ENCODE measurements at regions not wholly inside any gene's neighbourhood (a gene's known extent, or its start where the extent isn't known, plus 50 kb on each side); places are given as distances from the start of the nearest gene placed in this dataset.

DNA sequence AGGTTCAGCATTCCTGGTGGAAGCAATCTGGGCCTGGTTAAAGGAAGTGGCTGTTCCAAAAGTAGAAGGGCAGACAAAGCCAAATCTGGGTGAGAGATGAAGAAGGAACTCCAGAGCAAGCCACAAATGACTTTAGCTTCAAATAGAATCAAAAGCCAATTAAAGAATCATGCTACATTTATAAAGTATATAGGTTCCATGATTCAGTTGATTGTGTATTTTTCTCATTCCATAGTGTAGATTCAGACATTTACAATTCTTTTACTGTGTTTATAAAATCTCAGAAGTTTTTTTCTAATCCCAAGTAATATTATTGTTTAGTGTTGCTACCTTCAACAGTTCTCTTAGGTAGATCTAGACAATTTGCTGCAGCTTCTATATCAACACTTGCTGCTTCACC lies 262.0 kb downstream of the PLK2 start (continued):
- TF ChIP-seq, protein P1, sequence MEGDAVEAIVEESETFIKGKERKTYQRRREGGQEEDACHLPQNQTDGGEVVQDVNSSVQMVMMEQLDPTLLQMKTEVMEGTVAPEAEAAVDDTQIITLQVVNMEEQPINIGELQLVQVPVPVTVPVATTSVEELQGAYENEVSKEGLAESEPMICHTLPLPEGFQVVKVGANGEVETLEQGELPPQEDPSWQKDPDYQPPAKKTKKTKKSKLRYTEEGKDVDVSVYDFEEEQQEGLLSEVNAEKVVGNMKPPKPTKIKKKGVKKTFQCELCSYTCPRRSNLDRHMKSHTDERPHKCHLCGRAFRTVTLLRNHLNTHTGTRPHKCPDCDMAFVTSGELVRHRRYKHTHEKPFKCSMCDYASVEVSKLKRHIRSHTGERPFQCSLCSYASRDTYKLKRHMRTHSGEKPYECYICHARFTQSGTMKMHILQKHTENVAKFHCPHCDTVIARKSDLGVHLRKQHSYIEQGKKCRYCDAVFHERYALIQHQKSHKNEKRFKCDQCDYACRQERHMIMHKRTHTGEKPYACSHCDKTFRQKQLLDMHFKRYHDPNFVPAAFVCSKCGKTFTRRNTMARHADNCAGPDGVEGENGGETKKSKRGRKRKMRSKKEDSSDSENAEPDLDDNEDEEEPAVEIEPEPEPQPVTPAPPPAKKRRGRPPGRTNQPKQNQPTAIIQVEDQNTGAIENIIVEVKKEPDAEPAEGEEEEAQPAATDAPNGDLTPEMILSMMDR (IDR thresholded peaks at IDR 0.05; ENCODE audit: low read depth, low read length, missing input control): no peak

GRCh38 chr5:58191443-58191842 lies 268.4 kb downstream of the PLK2 start:
- Histone ChIP-seq H3K9ac (ENCODE audit: low read depth in 1 of 2, low read length in 2 of 2) (no peak overlapping the region), H3K9me3 (ENCODE audit: control insufficient read depth in 4 of 4, low read length in 3 of 4) (no peaks in the 10 kb centered on the region), H3K36me3 (ENCODE audit: control insufficient read depth in 4 of 4, insufficient read depth in 3 of 4, low read depth in 1 of 4, low read length in 3 of 4) (no peaks in the 10 kb centered on the region), H3K4me1 (ENCODE audit: control insufficient read depth in 4 of 4, insufficient read depth in 4 of 4, low read length in 3 of 4) (peaks cover 0 to 11% (median 8%) of the 10 kb centered on the region in 4 donors), H3K27ac (ENCODE audit: low read depth in 1 of 2, low read length in 2 of 2) (no peak overlapping the region), H3K4me3 (ENCODE audit: low read depth in 1 of 3, low read length in 3 of 3) (no peak overlapping the region), H3K27me3 (ENCODE audit: control insufficient read depth in 4 of 4, insufficient read depth in 4 of 4, low read length in 3 of 4) (no peaks in the 10 kb centered on the region)
- 75% methylated on average over 1 of the region's 1 CpG for WGBS
- DNase-seq (ENCODE audit: low spot score): no peak
- TF ChIP-seq, protein P2, sequence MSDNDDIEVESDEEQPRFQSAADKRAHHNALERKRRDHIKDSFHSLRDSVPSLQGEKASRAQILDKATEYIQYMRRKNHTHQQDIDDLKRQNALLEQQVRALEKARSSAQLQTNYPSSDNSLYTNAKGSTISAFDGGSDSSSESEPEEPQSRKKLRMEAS (IDR thresholded peaks at IDR 0.05): no peak
- no peak for TF ChIP-seq GABPA (IDR thresholded peaks at IDR 0.05 in 1 of 2, conservative IDR thresholded peaks at IDR 0.05 in 1 of 2)
- TF ChIP-seq YY1 (IDR thresholded peaks at IDR 0.05): no peak
- no peak for TF ChIP-seq JUND (IDR thresholded peaks at IDR 0.05)
- TF ChIP-seq RAD21 (IDR thresholded peaks at IDR 0.05): no peak
- TF ChIP-seq FOXA2 (IDR thresholded peaks at IDR 0.05): no peak
- no peak for TF ChIP-seq SP1 (IDR thresholded peaks at IDR 0.05)
- TF ChIP-seq, protein P1 (IDR thresholded peaks at IDR 0.05; ENCODE audit: low read depth, low read length, missing input control): no peak
- TF ChIP-seq, protein P3, sequence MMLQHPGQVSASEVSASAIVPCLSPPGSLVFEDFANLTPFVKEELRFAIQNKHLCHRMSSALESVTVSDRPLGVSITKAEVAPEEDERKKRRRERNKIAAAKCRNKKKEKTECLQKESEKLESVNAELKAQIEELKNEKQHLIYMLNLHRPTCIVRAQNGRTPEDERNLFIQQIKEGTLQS (IDR thresholded peaks at IDR 0.05): no peak
- TF ChIP-seq, protein P4, sequence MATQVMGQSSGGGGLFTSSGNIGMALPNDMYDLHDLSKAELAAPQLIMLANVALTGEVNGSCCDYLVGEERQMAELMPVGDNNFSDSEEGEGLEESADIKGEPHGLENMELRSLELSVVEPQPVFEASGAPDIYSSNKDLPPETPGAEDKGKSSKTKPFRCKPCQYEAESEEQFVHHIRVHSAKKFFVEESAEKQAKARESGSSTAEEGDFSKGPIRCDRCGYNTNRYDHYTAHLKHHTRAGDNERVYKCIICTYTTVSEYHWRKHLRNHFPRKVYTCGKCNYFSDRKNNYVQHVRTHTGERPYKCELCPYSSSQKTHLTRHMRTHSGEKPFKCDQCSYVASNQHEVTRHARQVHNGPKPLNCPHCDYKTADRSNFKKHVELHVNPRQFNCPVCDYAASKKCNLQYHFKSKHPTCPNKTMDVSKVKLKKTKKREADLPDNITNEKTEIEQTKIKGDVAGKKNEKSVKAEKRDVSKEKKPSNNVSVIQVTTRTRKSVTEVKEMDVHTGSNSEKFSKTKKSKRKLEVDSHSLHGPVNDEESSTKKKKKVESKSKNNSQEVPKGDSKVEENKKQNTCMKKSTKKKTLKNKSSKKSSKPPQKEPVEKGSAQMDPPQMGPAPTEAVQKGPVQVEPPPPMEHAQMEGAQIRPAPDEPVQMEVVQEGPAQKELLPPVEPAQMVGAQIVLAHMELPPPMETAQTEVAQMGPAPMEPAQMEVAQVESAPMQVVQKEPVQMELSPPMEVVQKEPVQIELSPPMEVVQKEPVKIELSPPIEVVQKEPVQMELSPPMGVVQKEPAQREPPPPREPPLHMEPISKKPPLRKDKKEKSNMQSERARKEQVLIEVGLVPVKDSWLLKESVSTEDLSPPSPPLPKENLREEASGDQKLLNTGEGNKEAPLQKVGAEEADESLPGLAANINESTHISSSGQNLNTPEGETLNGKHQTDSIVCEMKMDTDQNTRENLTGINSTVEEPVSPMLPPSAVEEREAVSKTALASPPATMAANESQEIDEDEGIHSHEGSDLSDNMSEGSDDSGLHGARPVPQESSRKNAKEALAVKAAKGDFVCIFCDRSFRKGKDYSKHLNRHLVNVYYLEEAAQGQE (IDR thresholded peaks at IDR 0.05): no peak
- TF ChIP-seq RXRA (IDR thresholded peaks at IDR 0.05): no peak
- TF ChIP-seq HNF4G (IDR thresholded peaks at IDR 0.05): no peak
- no peak for TF ChIP-seq NR2F2 (IDR thresholded peaks at IDR 0.05)
- TF ChIP-seq HNF4A (conservative IDR thresholded peaks at IDR 0.05): no peak
- no peak for TF ChIP-seq EGR1 (IDR thresholded peaks at IDR 0.05; ENCODE audit: low read depth in 2 of 2)
- TF ChIP-seq ZBTB33 (IDR thresholded peaks at IDR 0.05): no peak
- no peak for TF ChIP-seq FOXA1 (IDR thresholded peaks at IDR 0.05)
- no peak for TF ChIP-seq TAF1 (conservative IDR thresholded peaks at IDR 0.05)

Measured in liver (tissue), 8 donors.